Fibroblast of lung (primary cell): ENCODE measurements at regions not wholly inside any gene's neighbourhood (a gene's known extent, or its start where the extent isn't known, plus 50 kb on each side); places are given as distances from the start of the nearest gene placed in this dataset.

Source experiments
- DNase-seq, 2 donors: peaks; one replicate each; pipeline versions ENCODE4 v3.0.0 to v3.0.0-alpha.2; 2010; ENCODE audit warnings: low read depth in 2 of 2
- H2AFZ ChIP-seq: 2 replicates; pipeline ENCODE4 v1.5.1; 2012; ENCODE audit warnings: low read length, control low read depth, inconsistent platforms
- H3K27ac ChIP-seq: 2 replicates; pipeline ENCODE4 v1.5.1; 2011; ENCODE audit warnings: low read length, control low read depth; ENCODE audit not compliant: insufficient read depth
- H3K27me3 ChIP-seq: 2 replicates; pipeline ENCODE4 v1.5.1; 2011; ENCODE audit warnings: mild to moderate bottlenecking, low read length; ENCODE audit not compliant: control insufficient read depth, insufficient read depth
- H3K36me3 ChIP-seq: 2 replicates; pipeline ENCODE4 v1.5.1; 2011; ENCODE audit warnings: low read length; ENCODE audit not compliant: control insufficient read depth, insufficient read depth
- H3K4me1 ChIP-seq: 2 replicates; pipeline ENCODE4 v1.5.1; 2011; ENCODE audit warnings: low read length; ENCODE audit not compliant: control insufficient read depth, insufficient read depth; ENCODE audit errors: extremely low read depth
- H3K4me2 ChIP-seq: 2 replicates; pipeline ENCODE4 v1.5.1; 2011; ENCODE audit warnings: low read length, control low read depth; ENCODE audit not compliant: insufficient read depth; ENCODE audit errors: extremely low read depth
- H3K4me3 ChIP-seq, 4 experiments: fragments of 200-600 bp in 1 of 4; sonication (generic) in 1 of 4; replicated peaks in 1 of 4; 2 replicates each; pipeline ENCODE4 v1.5.1; 2011 to 2016; ENCODE audit warnings: low read length in 4 of 4, low read depth in 3 of 4, mild to moderate bottlenecking in 3 of 4, control low read depth in 2 of 4, inconsistent platforms in 1 of 4, mixed read lengths in 1 of 4; ENCODE audit not compliant: insufficient read depth in 1 of 4; ENCODE audit errors: control extremely low read depth in 1 of 4
- H3K79me2 ChIP-seq: 2 replicates; pipeline ENCODE4 v1.5.1; 2012; ENCODE audit warnings: mild to moderate bottlenecking, low read length, inconsistent platforms; ENCODE audit not compliant: control insufficient read depth, insufficient read depth
- H3K9ac ChIP-seq: 2 replicates; pipeline ENCODE4 v1.5.1; 2011; ENCODE audit warnings: mild to moderate bottlenecking, low read length, control low read depth; ENCODE audit not compliant: insufficient read depth
- H3K9me3 ChIP-seq: 2 replicates; pipeline ENCODE4 v1.5.1; 2012; ENCODE audit warnings: low read depth, low read length; ENCODE audit not compliant: control insufficient read depth, insufficient read depth
- H4K20me1 ChIP-seq: 2 replicates; pipeline ENCODE4 v1.5.1; 2011; ENCODE audit warnings: low read length; ENCODE audit not compliant: control insufficient read depth, insufficient read depth; ENCODE audit errors: extremely low read depth
- EZH2 ChIP-seq: IDR thresholded peaks from 2 replicates; pipeline ENCODE4 v1.5.1; 2012; ENCODE audit warnings: low read length, control low read depth, mild to moderate bottlenecking; ENCODE audit errors: missing control alignments
- TF ChIP-seq, protein P1 (sequence below), 2 donors: IDR thresholded peaks in 1 of 2; conservative IDR thresholded peaks in 1 of 2; 1 replicate in 1 of 2; 2 replicates in 1 of 2; pipeline ENCODE4 v1.5.1; 2011 to 2012; ENCODE audit warnings: low read length in 2 of 2, control low read depth in 1 of 2, inconsistent platforms in 1 of 2, low read depth in 1 of 2, mild to moderate bottlenecking in 1 of 2

DNA sequence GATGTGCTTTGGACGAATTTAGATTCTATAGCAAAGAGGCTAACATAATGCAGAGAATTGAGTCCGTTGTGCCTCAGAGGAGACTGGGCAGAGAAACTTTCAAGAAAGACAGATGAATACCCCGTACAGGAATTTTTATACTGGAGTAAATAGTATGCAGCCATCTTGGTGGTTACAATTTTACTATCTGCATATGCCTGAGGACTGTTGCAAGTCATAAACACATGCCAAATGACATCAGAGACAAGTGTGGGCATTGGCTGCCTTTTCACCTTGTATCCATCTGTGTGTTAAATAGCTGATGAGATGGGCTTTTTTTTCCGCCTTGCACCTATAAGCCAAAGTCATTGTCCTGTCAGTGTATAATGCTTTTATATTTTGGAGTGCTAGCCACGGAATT is 267.5 kb upstream of the SP4 start:
- no peak for TF ChIP-seq EZH2
- TF ChIP-seq, protein P1, sequence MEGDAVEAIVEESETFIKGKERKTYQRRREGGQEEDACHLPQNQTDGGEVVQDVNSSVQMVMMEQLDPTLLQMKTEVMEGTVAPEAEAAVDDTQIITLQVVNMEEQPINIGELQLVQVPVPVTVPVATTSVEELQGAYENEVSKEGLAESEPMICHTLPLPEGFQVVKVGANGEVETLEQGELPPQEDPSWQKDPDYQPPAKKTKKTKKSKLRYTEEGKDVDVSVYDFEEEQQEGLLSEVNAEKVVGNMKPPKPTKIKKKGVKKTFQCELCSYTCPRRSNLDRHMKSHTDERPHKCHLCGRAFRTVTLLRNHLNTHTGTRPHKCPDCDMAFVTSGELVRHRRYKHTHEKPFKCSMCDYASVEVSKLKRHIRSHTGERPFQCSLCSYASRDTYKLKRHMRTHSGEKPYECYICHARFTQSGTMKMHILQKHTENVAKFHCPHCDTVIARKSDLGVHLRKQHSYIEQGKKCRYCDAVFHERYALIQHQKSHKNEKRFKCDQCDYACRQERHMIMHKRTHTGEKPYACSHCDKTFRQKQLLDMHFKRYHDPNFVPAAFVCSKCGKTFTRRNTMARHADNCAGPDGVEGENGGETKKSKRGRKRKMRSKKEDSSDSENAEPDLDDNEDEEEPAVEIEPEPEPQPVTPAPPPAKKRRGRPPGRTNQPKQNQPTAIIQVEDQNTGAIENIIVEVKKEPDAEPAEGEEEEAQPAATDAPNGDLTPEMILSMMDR (conservative IDR thresholded peaks at IDR 0.05 in 1 of 2, IDR thresholded peaks at IDR 0.05 in 1 of 2; ENCODE audit: low read depth in 1 of 2, low read length in 2 of 2), result no peak
- no peaks in the 10 kb centered on the region for H3K9me3 ChIP-seq

DNA sequence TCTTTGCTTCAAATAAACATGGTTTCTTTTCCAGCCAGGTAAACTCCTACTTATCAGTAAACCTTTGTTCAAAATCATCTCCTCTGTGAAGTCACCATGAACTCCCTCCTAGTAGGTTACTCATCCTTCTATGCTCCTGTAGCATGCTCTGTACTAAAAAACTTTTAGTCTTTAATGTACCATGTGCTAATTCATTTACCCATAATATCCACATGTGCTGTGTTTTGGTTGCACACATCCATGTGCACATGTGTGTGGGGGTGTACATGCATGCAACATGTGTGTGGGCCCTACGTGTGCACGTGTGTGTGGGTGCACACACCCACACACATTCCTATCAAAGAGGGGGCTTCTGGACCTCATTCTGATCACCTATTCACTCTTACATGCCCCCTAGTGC is 259.9 kb upstream of the SP4 start:
- H3K4me1 ChIP-seq, result no peaks in the 10 kb centered on the region
- H3K9ac ChIP-seq, result no peak overlapping the region
- no peak for DNase-seq
- TF ChIP-seq, protein P1 (conservative IDR thresholded peaks at IDR 0.05 in 1 of 2, IDR thresholded peaks at IDR 0.05 in 1 of 2; ENCODE audit: low read depth in 1 of 2, low read length in 2 of 2), result no peak
- TF ChIP-seq EZH2, result no peak
- H3K27ac ChIP-seq, result no peak overlapping the region
- no peaks in the 10 kb centered on the region for H3K36me3 ChIP-seq
- H4K20me1 ChIP-seq, result no peaks in the 10 kb centered on the region
- H2AFZ ChIP-seq, result no peak overlapping the region
- H3K79me2 ChIP-seq, result no peaks in the 10 kb centered on the region
- no peak overlapping the region for H3K4me3 ChIP-seq
- no peak overlapping the region for H3K4me2 ChIP-seq
- H3K9me3 ChIP-seq, result no peaks in the 10 kb centered on the region
- no peaks in the 10 kb centered on the region for H3K27me3 ChIP-seq

More for the DNA sequence above, 267.5 kb upstream of the SP4 start:
- Histone ChIP-seq H3K4me2 (no peak overlapping the region), H3K4me1 (no peaks in the 10 kb centered on the region), H3K4me3 (no peak overlapping the region), H3K27me3 (no peaks in the 10 kb centered on the region), H4K20me1 (no peaks in the 10 kb centered on the region), H2AFZ (no peak overlapping the region), H3K9ac (no peak overlapping the region), H3K36me3 (no peaks in the 10 kb centered on the region), H3K27ac (no peak overlapping the region), H3K79me2 (no peaks in the 10 kb centered on the region)
- no peak for DNase-seq

DNA sequence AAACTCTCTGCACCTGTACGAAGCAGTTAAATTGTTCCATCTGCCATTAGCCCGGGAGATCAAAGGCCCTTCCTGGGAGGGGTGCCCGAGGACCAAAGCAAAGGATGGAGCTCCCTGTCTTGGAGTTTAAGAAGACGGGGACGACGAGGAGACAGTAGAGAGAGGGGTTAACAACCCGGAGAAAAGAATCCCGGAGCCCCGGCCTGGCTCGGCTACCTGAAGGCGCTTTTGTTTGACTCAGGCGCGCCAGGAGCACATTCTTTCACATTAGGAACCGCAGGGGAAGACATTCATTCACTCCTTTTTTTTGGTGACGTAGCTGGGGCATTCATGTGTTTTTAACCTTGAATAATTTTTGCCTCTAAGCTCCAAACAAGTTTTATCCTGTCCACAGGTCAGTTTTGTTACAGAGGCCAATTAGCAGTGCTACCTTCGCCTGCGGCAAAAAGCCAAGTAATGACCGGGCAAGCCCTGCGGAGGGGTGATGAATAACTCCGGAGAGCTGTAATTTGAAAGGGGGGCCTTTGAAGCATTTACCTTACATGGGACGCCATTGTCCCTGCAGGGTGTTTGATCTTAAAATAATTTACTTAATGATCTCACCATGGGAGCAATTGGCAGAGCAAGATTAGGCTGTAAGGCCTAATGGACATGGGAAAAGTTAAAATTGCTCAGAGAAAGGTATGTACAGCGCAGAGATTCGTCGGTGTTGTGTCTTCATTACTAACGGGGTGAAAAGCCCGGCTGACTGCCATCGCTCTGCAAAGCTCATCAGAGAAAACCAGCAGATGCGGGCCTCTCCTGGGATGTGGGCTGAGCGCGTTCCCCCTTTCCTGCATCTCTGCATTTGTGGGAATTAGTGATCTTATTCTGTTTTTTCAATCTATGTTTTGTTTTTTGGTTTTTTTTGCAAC is 258.0 kb upstream of the SP4 start:
- Histone ChIP-seq H3K79me2 (no peaks in the 10 kb centered on the region), H2AFZ (no peak overlapping the region), H3K27ac (no peak overlapping the region), H3K4me2 (no peak overlapping the region), H3K36me3 (no peaks in the 10 kb centered on the region), H3K9me3 (no peaks in the 10 kb centered on the region), H3K4me1 (no peaks in the 10 kb centered on the region), H4K20me1 (no peaks in the 10 kb centered on the region), H3K9ac (no peak overlapping the region), H3K27me3 (no peaks in the 10 kb centered on the region), H3K4me3 (no peak overlapping the region)
- TF ChIP-seq, protein P1 (conservative IDR thresholded peaks at IDR 0.05 in 1 of 2, IDR thresholded peaks at IDR 0.05 in 1 of 2; ENCODE audit: low read depth in 1 of 2, low read length in 2 of 2), result no peak
- TF ChIP-seq EZH2, result no peak
- no peak for DNase-seq
